Esophagus muscularis mucosa (tissue), 4 donors: ENCODE measurements at regions not wholly inside any gene's neighbourhood (a gene's known extent, or its start where the extent isn't known, plus 50 kb on each side); places are given as distances from the start of the nearest gene placed in this dataset.

Source experiments
- CTCF ChIP-seq, 3 experiments: fragments of 200-600 bp in 2 of 3; fragments of 450-650 bp in 1 of 3; sonication (generic) in 2 of 3; IDR thresholded peaks; one replicate each; pipeline ENCODE4 v1.5.1; 2017 to 2019; ENCODE audit warnings: antibody characterized with exemption in 3 of 3, mild to moderate bottlenecking in 2 of 3, moderate library complexity in 1 of 3
- EP300 ChIP-seq: sonication (generic); formaldehyde crosslinking; IDR thresholded peaks from one replicate; pipeline ENCODE4 v1.6.1; 2017; ENCODE audit warnings: antibody characterized with exemption
- POLR2A ChIP-seq: fragments of 450-650 bp; IDR thresholded peaks from one replicate; pipeline ENCODE4 v1.6.1; 2017; ENCODE audit warnings: antibody characterized with exemption, moderate library complexity, mild to moderate bottlenecking, low read depth

- no peak for TF ChIP-seq CTCF (IDR thresholded peaks at IDR 0.05)
- no peak for TF ChIP-seq EP300
- no peak for TF ChIP-seq POLR2A
These were observed 507.0 kb upstream of the KLF6 start for GRCh38 chr10:4291990-4292389.
